ENCODE measurements at regions not wholly inside any gene's neighbourhood (a gene's known extent, or its start where the extent isn't known, plus 50 kb on each side); places are given as distances from the start of the nearest gene placed in this dataset.
A peak's percentile ranks its signal among the peaks of the same experiment; 100 is the strongest.

- Histone ChIP-seq H3K36me3 (no peaks in the 10 kb centered on the region), H3K27ac (peak overlapping the region; percentile 37), H3K27me3 (no peaks in the 10 kb centered on the region), H3K4me1 (peaks cover 21% of the 10 kb centered on the region), H3K9me3 (no peaks in the 10 kb centered on the region), H3K4me3 (no peak overlapping the region)
- no peak for TF ChIP-seq CTCF (IDR thresholded peaks at IDR 0.05)
- no peak for DNase-seq
- intact Hi-C loops (cut with DNase I), result no loop called here
- peak; percentile 81 for ATAC-seq
These were observed 106.4 kb downstream of the VAPA start for GRCh38 chr18:10020171-10020570.

GRCh38 chr18:10022365-10022764, 108.5 kb downstream of the VAPA start:
- intact Hi-C loops (cut with DNase I), result no loop called here
- DNase-seq, result no peak
- Histone ChIP-seq H3K27ac (no peak overlapping the region), H3K36me3 (no peaks in the 10 kb centered on the region), H3K27me3 (no peaks in the 10 kb centered on the region), H3K4me1 (peaks cover 14% of the 10 kb centered on the region), H3K4me3 (no peak overlapping the region), H3K9me3 (no peaks in the 10 kb centered on the region)
- no peak for ATAC-seq
- TF ChIP-seq CTCF (IDR thresholded peaks at IDR 0.05), result no peak

GRCh38 chr18:10023853-10024570, 110.2 kb downstream of the VAPA start:
- intact Hi-C loops (cut with DNase I), result no loop called here
- Histone ChIP-seq H3K4me3 (no peak overlapping the region), H3K27ac (no peak overlapping the region)

GRCh38 chr18:10025711-10026670, 112.2 kb downstream of the VAPA start:
- Histone ChIP-seq H3K27me3 (no peaks in the 10 kb centered on the region), H3K9me3 (no peaks in the 10 kb centered on the region), H3K4me3 (no peak overlapping the region), H3K36me3 (no peaks in the 10 kb centered on the region), H3K27ac (peak overlapping the region; percentile 9), H3K4me1 (peaks cover 14% of the 10 kb centered on the region)
- no peak for TF ChIP-seq CTCF (IDR thresholded peaks at IDR 0.05)
- DNase-seq (no peak), ATAC-seq (no peak)
- intact Hi-C loops (cut with DNase I), result no loop called here

More at GRCh38 chr18:10023853-10024570, 110.2 kb downstream of the VAPA start:
- DNase-seq (no peak), ATAC-seq (peak; percentile 68)
- Histone ChIP-seq H3K9me3 (no peaks in the 10 kb centered on the region), H3K27me3 (no peaks in the 10 kb centered on the region), H3K4me1 (peaks cover 14% of the 10 kb centered on the region), H3K36me3 (no peaks in the 10 kb centered on the region)
- no peak for TF ChIP-seq CTCF (IDR thresholded peaks at IDR 0.05)

GRCh38 chr18:10027031-10027430, 113.2 kb downstream of the VAPA start:
- Histone ChIP-seq H3K27ac (no peak overlapping the region), H3K4me3 (no peak overlapping the region), H3K9me3 (no peaks in the 10 kb centered on the region), H3K4me1 (peaks cover 14% of the 10 kb centered on the region), H3K36me3 (no peaks in the 10 kb centered on the region), H3K27me3 (no peaks in the 10 kb centered on the region)
- intact Hi-C loops (cut with DNase I), result no loop called here
- no peak for TF ChIP-seq CTCF (IDR thresholded peaks at IDR 0.05)
- DNase-seq, result no peak
- ATAC-seq, result no peak
